DND-41 (cell line): ENCODE measurements at regions not wholly inside any gene's neighbourhood (a gene's known extent, or its start where the extent isn't known, plus 50 kb on each side); places are given as distances from the start of the nearest gene placed in this dataset.

ENCODE experiments used
- CTCF ChIP-seq: IDR thresholded peaks from 2 replicates; pipeline ENCODE4 v1.5.1; 2012; ENCODE audit warnings: borderline replicate concordance, low read length, moderate library complexity, mild to moderate bottlenecking; ENCODE audit not compliant: poor library complexity, severe bottlenecking; ENCODE audit errors: extremely low read depth
- EZH2 ChIP-seq: IDR thresholded peaks from 3 replicates; pipeline ENCODE4 v1.6.1; 2012; ENCODE audit warnings: borderline replicate concordance, low read depth, mild to moderate bottlenecking, moderate library complexity, low read length, inconsistent platforms; ENCODE audit not compliant: severe bottlenecking

GRCh38 chr2:126973745-126974144 is 75.1 kb downstream of the TEX51 start:
- no peak for TF ChIP-seq EZH2
- no peak for TF ChIP-seq CTCF
